ENCODE measurements at regions not wholly inside any gene's neighbourhood (a gene's known extent, or its start where the extent isn't known, plus 50 kb on each side); places are given as distances from the start of the nearest gene placed in this dataset.

DNA sequence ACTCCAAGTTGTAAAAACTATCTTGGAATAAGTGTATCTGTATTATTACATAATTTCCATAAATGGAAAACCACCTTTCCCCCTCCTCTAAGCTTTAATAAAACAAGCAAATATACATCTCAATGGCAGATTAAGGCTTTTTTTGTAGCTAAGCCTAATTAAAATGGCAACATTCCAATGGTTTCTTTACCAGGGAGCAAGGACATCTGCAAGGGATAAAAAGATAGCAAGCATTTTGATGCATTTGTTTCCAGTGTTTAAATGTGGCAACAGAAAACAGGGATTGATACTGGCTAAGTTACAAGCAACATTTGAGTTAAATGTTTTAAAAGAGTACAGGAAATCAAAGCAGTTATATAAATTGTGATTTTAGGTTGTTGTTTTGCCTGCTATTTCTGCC, 1012.7 kb downstream of the ADGRL2 start:
- in situ Hi-C loops (cut with MboI; ENCODE audit: low sequenced_read_pairs, unreplicated experiment), result no loop called here
- DNase-seq (ENCODE audit: low spot score), result no peak
- TF ChIP-seq, protein P1, sequence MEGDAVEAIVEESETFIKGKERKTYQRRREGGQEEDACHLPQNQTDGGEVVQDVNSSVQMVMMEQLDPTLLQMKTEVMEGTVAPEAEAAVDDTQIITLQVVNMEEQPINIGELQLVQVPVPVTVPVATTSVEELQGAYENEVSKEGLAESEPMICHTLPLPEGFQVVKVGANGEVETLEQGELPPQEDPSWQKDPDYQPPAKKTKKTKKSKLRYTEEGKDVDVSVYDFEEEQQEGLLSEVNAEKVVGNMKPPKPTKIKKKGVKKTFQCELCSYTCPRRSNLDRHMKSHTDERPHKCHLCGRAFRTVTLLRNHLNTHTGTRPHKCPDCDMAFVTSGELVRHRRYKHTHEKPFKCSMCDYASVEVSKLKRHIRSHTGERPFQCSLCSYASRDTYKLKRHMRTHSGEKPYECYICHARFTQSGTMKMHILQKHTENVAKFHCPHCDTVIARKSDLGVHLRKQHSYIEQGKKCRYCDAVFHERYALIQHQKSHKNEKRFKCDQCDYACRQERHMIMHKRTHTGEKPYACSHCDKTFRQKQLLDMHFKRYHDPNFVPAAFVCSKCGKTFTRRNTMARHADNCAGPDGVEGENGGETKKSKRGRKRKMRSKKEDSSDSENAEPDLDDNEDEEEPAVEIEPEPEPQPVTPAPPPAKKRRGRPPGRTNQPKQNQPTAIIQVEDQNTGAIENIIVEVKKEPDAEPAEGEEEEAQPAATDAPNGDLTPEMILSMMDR (IDR thresholded peaks at IDR 0.05; ENCODE audit: borderline replicate concordance, control extremely low read depth, extremely low read depth, insufficient read depth, missing control alignments), result no peak

DNA sequence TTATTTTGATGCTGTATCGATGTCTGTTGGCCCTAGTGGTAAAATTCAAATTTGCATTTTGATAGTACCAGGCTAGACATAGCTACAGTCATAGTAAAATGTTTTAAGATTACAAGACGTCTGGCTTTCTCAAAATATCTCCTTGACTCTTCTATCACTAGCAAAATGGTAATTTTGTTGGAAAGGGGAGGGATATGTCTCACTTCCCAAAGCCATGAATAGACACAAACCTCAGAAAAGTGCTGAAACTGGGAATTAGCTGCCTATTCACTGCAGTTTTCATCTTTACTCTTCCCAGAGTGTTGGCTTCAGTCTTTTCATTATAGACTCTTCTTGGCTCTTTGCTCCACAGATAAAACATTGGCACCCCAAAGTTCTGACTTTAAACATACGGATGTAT, 1009.9 kb downstream of the ADGRL2 start:
- TF ChIP-seq, protein P1 (IDR thresholded peaks at IDR 0.05; ENCODE audit: borderline replicate concordance, control extremely low read depth, extremely low read depth, insufficient read depth, missing control alignments), result no peak
- no peak for DNase-seq (ENCODE audit: low spot score)
- in situ Hi-C loops (cut with MboI; ENCODE audit: low sequenced_read_pairs, unreplicated experiment), result no loop called here

DNA sequence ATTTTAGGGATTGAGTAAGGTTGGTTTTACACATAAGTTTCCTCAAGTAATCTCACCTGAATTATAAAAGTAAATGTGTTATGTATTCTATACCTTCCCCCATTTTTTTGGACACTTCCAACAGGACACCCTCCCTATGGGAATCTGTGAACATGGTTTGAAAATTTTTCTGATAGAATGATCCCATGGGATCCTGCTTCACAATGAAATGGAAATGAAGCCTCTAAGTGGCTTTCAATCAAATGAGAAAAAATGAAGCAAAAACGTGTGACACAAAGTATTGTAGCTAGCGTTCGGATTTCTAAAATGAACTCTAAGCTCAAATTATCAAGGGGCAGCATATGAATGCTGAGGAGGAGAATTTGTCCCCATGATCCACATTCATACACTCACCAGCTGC, 1006.8 kb downstream of the ADGRL2 start:
- DNase-seq (ENCODE audit: low spot score), result no peak
- TF ChIP-seq, protein P1 (IDR thresholded peaks at IDR 0.05; ENCODE audit: borderline replicate concordance, control extremely low read depth, extremely low read depth, insufficient read depth, missing control alignments), result no peak
- in situ Hi-C loops (cut with MboI; ENCODE audit: low sequenced_read_pairs, unreplicated experiment), result no loop called here

DNA sequence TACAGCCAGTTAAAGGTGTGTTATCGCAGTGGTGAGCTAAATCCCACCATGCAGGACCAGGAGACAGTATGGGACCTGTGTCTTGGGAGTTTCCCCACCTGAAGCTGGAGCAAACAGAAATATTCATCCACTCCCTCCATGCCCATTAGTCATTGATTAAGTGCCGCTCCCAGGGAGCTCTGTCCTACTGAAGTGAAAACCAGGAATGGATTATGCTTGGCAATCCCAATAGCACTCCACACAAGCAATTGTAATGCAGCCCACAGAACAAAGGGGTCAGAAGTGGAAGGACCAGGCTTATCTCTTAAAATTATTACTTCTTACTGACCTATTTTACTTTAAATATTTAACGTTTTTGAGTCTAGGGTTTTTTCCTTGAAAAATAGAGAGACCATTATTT, 1005.4 kb downstream of the ADGRL2 start:
- no peak for DNase-seq (ENCODE audit: low spot score)
- in situ Hi-C loops (cut with MboI; ENCODE audit: low sequenced_read_pairs, unreplicated experiment), result no loop called here
- TF ChIP-seq, protein P1 (IDR thresholded peaks at IDR 0.05; ENCODE audit: borderline replicate concordance, control extremely low read depth, extremely low read depth, insufficient read depth, missing control alignments), result no peak

DNA sequence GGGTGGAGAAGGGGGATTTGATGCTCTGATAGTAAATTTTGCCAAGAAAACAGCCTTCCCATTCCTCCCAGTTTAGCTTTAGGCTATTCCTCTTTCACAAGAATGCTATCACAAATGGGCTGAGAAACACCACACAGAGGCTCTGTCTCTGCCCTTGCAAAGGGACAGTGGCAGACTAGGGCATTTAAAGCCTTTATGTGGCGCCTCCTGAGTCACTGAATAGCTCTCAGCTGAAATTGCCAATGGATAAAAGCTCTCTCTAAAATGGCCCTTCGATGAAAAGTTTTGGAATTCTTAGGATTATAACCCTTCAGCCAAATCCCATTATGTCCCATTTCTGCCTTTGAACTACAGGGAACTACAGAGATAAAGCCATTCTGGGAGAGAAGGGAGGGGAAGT, 1000.4 kb downstream of the ADGRL2 start:
- DNase-seq (ENCODE audit: low spot score), result no peak
- TF ChIP-seq, protein P1 (IDR thresholded peaks at IDR 0.05; ENCODE audit: borderline replicate concordance, control extremely low read depth, extremely low read depth, insufficient read depth, missing control alignments), result no peak
- in situ Hi-C loops (cut with MboI; ENCODE audit: low sequenced_read_pairs, unreplicated experiment), result no loop called here

DNA sequence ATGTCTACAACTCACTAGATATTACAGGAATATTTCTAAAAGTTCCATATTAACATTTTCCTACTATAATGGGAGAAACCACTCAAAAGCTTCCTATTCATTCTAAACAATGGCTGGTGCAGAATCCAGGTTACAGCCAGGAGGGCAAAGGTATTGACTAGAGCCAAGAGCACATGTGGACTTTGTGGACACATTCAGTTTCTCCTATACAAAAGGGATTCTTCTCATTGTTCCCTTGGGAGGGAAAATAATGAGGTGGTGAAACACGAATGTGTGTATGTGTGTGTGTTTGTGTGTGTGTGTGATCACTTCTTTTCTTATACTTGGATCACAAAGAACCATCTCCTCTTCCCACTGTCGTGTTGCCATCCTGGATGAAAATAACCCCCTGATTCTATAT, 1000.0 kb downstream of the ADGRL2 start:
- DNase-seq (ENCODE audit: low spot score), result no peak
- TF ChIP-seq, protein P1 (IDR thresholded peaks at IDR 0.05; ENCODE audit: borderline replicate concordance, control extremely low read depth, extremely low read depth, insufficient read depth, missing control alignments), result no peak
- in situ Hi-C loops (cut with MboI; ENCODE audit: low sequenced_read_pairs, unreplicated experiment), result no loop called here

DNA sequence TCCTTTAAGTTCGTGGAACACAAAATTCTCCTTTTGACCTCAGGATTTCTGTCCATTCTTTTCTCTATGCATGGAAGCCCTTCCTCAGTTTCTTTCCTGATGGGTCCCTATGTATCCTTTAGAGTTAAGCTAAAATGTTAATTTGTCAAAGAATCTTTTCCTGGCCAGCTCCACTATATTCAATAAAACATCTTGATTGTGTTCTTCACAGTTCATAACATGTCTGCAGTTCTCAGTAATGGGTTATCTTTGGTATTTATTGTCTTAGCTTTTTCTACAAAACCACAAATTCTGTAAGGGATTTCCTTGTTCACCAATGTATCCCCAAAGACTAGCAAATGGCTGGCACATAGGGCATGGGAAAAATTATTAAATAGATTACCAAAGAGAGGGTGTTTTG, 998.5 kb downstream of the ADGRL2 start:
- in situ Hi-C loops (cut with MboI; ENCODE audit: low sequenced_read_pairs, unreplicated experiment), result no loop called here
- TF ChIP-seq, protein P1 (IDR thresholded peaks at IDR 0.05; ENCODE audit: borderline replicate concordance, control extremely low read depth, extremely low read depth, insufficient read depth, missing control alignments), result no peak
- no peak for DNase-seq (ENCODE audit: low spot score)
